GM23338 (cell line): ENCODE measurements at regions not wholly inside any gene's neighbourhood (a gene's known extent, or its start where the extent isn't known, plus 50 kb on each side); places are given as distances from the start of the nearest gene placed in this dataset.

Experiments
- ATAC-seq: fragments of 200-7000 bp; cut with Tn5 transposase; 3 replicates; pipeline ENCODE4 v1.9.1; 2020
- DNase-seq: peaks from one replicate; pipeline ENCODE4 v3.0.0-alpha.2; 2015; ENCODE audit warnings: low spot score
- H2AFZ ChIP-seq: fragments of 200-600 bp; sonication (generic); 2 replicates; pipeline ENCODE4 v1.8.0; 2016; ENCODE audit warnings: antibody characterized with exemption, mild to moderate bottlenecking, moderate library complexity
- H3F3A ChIP-seq: fragments of 200-600 bp; sonication (generic); replicated peaks from 2 replicates; pipeline ENCODE4 v1.8.0; 2017; ENCODE audit warnings: antibody characterized with exemption, mixed run types, low read depth
- H3K27ac ChIP-seq: fragments of 200-600 bp; sonication (generic); 2 replicates; pipeline ENCODE4 v1.6.1; 2016; ENCODE audit warnings: low read depth
- H3K27me3 ChIP-seq: fragments of 200-600 bp; sonication (generic); 2 replicates; pipeline ENCODE4 v1.8.0; 2016; ENCODE audit warnings: mild to moderate bottlenecking, mixed run types, moderate library complexity; ENCODE audit not compliant: insufficient read depth
- H3K36me3 ChIP-seq: fragments of 200-600 bp; sonication (generic); 2 replicates; pipeline ENCODE4 v1.8.0; 2016; ENCODE audit warnings: mild to moderate bottlenecking; ENCODE audit not compliant: insufficient read depth
- H3K4me1 ChIP-seq: fragments of 200-600 bp; sonication (generic); 2 replicates; pipeline ENCODE4 v1.8.0; 2016; ENCODE audit warnings: mild to moderate bottlenecking, moderate library complexity; ENCODE audit not compliant: insufficient read depth
- H3K4me2 ChIP-seq: fragments of 200-600 bp; sonication (generic); 2 replicates; pipeline ENCODE4 v1.7.1; 2017; ENCODE audit warnings: mixed run types
- H3K4me3 ChIP-seq: fragments of 200-600 bp; sonication (generic); 2 replicates; pipeline ENCODE4 v1.6.1; 2016; ENCODE audit warnings: mixed run types
- H3K79me2 ChIP-seq: fragments of 200-600 bp; sonication (generic); replicated peaks from 2 replicates; pipeline ENCODE4 v1.8.0; 2017; ENCODE audit warnings: mild to moderate bottlenecking; ENCODE audit not compliant: insufficient read depth
- H3K9me2 ChIP-seq: fragments of 200-600 bp; sonication (generic); 2 replicates; pipeline ENCODE4 v1.8.0; 2017; ENCODE audit not compliant: insufficient read depth
- H4K20me1 ChIP-seq: fragments of 200-600 bp; sonication (generic); replicated peaks from 2 replicates; pipeline ENCODE4 v1.8.0; 2017; ENCODE audit warnings: mild to moderate bottlenecking; ENCODE audit not compliant: insufficient read depth
- H3K27ac Mint-ChIP-seq: 2 replicates; pipeline ENCODE4 v1.8.0; 2020; ENCODE audit warnings: inconsistent platforms, mild to moderate bottlenecking, moderate library complexity, mixed read lengths
- H3K27me3 Mint-ChIP-seq: 3 replicates; pipeline ENCODE4 v1.8.0; 2022; ENCODE audit warnings: low read depth, mild to moderate bottlenecking, moderate library complexity, mixed read lengths, inconsistent platforms; ENCODE audit not compliant: insufficient read depth, poor library complexity
- H3K36me3 Mint-ChIP-seq: 3 replicates; pipeline ENCODE4 v1.8.0; 2021; ENCODE audit warnings: low read depth, mild to moderate bottlenecking, inconsistent platforms, moderate library complexity, mixed read lengths
- H3K4me1 Mint-ChIP-seq: 3 replicates; pipeline ENCODE4 v1.8.0; 2020; ENCODE audit warnings: mild to moderate bottlenecking, inconsistent platforms, mixed read lengths
- H3K4me3 Mint-ChIP-seq: 3 replicates; pipeline ENCODE4 v1.8.0; 2021; ENCODE audit warnings: moderate library complexity, mild to moderate bottlenecking, inconsistent platforms, mixed read lengths
- H3K9me3 Mint-ChIP-seq: 3 replicates; pipeline ENCODE4 v1.8.0; 2020; ENCODE audit warnings: moderate library complexity, mild to moderate bottlenecking, inconsistent platforms, mixed read lengths
- EZH2 ChIP-seq: fragments of 200-600 bp; sonication (generic); IDR thresholded peaks from one replicate; pipeline ENCODE4 v1.8.0; 2017; ENCODE audit warnings: antibody characterized with exemption, mild to moderate bottlenecking, low read depth; ENCODE audit not compliant: unreplicated experiment
- EZH2phosphoT487 ChIP-seq: fragments of 200-600 bp; sonication (generic); IDR thresholded peaks from one replicate; pipeline ENCODE4 v1.8.1; 2018; ENCODE audit warnings: antibody characterized with exemption; ENCODE audit not compliant: unreplicated experiment
- JUNB ChIP-seq: IDR thresholded peaks from one replicate; pipeline ENCODE4 v1.6.1; 2016; ENCODE audit warnings: antibody characterized with exemption; ENCODE audit not compliant: unreplicated experiment
- POLR2AphosphoS5 ChIP-seq: IDR thresholded peaks from 2 replicates; pipeline ENCODE4 v1.6.1; 2016; ENCODE audit warnings: antibody characterized with exemption, low read depth
- TF ChIP-seq, protein P1 (sequence below): IDR thresholded peaks from 2 replicates; pipeline ENCODE4 v1.6.1; 2016; ENCODE audit warnings: antibody characterized with exemption
- TF ChIP-seq, protein P2 (sequence below), 2 experiments: fragments of 200-600 bp in 1 of 2; sonication (generic) in 1 of 2; conservative IDR thresholded peaks; 2 replicates each; pipeline versions ENCODE4 v1.5.1 to v1.6.1; 2016 to 2017; ENCODE audit warnings: antibody characterized with exemption in 2 of 2, low read depth in 2 of 2, mild to moderate bottlenecking in 2 of 2, moderate library complexity in 1 of 2
- TF ChIP-seq, protein P3 (sequence below): fragments of 250-450 bp; sonication (Bioruptor Pico); IDR thresholded peaks from 2 replicates; pipeline ENCODE4 v1.5.0; 2020; ENCODE audit warnings: mild to moderate bottlenecking, moderate library complexity

DNA sequence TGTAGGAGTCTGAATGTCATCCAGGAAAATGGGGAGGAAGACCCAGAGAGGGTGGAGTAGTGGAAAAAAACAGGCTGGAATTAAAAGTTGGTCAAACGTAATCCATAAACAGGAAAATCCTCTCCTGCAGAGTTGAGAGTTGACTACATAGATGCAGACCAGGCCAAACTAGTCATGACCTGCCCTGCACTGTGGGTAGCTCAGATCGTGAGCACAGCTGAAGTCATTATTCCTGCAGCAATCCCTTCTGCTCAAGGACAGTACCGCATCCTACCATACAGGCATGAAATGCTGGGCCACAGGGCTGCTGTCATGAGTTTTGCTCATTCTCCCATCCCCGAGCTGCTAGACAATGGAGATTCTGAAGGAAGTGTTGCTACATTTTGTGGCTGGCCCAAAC is 352.2 kb downstream of the EN1 start:
- peaks cover 5% of the 10 kb centered on the region; the same call in 2 of the 3 replicates for H3K36me3 Mint-ChIP-seq
- no peak overlapping the region for H3K4me2 ChIP-seq
- peaks cover 35% of the 10 kb centered on the region for H3K4me1 Mint-ChIP-seq
- H3K4me3 ChIP-seq: no peak overlapping the region
- H4K20me1 ChIP-seq: no peaks in the 10 kb centered on the region
- H3K4me3 Mint-ChIP-seq: no peak overlapping the region
- no peaks in the 10 kb centered on the region for H3K36me3 ChIP-seq
- no peak overlapping the region for H3K27ac ChIP-seq
- no peak for TF ChIP-seq JUNB
- TF ChIP-seq, protein P1, sequence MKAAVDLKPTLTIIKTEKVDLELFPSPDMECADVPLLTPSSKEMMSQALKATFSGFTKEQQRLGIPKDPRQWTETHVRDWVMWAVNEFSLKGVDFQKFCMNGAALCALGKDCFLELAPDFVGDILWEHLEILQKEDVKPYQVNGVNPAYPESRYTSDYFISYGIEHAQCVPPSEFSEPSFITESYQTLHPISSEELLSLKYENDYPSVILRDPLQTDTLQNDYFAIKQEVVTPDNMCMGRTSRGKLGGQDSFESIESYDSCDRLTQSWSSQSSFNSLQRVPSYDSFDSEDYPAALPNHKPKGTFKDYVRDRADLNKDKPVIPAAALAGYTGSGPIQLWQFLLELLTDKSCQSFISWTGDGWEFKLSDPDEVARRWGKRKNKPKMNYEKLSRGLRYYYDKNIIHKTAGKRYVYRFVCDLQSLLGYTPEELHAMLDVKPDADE: no peak
- TF ChIP-seq, protein P2, sequence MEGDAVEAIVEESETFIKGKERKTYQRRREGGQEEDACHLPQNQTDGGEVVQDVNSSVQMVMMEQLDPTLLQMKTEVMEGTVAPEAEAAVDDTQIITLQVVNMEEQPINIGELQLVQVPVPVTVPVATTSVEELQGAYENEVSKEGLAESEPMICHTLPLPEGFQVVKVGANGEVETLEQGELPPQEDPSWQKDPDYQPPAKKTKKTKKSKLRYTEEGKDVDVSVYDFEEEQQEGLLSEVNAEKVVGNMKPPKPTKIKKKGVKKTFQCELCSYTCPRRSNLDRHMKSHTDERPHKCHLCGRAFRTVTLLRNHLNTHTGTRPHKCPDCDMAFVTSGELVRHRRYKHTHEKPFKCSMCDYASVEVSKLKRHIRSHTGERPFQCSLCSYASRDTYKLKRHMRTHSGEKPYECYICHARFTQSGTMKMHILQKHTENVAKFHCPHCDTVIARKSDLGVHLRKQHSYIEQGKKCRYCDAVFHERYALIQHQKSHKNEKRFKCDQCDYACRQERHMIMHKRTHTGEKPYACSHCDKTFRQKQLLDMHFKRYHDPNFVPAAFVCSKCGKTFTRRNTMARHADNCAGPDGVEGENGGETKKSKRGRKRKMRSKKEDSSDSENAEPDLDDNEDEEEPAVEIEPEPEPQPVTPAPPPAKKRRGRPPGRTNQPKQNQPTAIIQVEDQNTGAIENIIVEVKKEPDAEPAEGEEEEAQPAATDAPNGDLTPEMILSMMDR (conservative IDR thresholded peaks at IDR 0.05; ENCODE audit: low read depth in 2 of 2): no peak
- DNase-seq (no peak), ATAC-seq (no peak)
- H3F3A ChIP-seq: peaks cover 6% of the 10 kb centered on the region
- H3K4me1 ChIP-seq: peaks cover 19% of the 10 kb centered on the region
- H3K27me3 Mint-ChIP-seq: peaks cover 11% of the 10 kb centered on the region
- H3K27ac Mint-ChIP-seq: no peak overlapping the region
- H3K9me3 Mint-ChIP-seq: peaks cover 6% of the 10 kb centered on the region; the same call in 2 of the 3 replicates
- H3K9me2 ChIP-seq: no peaks in the 10 kb centered on the region; the same call in 1 of the 2 replicates
- H3K27me3 ChIP-seq: no peaks in the 10 kb centered on the region
- no peak overlapping the region for H2AFZ ChIP-seq
- H3K79me2 ChIP-seq: no peaks in the 10 kb centered on the region

DNA sequence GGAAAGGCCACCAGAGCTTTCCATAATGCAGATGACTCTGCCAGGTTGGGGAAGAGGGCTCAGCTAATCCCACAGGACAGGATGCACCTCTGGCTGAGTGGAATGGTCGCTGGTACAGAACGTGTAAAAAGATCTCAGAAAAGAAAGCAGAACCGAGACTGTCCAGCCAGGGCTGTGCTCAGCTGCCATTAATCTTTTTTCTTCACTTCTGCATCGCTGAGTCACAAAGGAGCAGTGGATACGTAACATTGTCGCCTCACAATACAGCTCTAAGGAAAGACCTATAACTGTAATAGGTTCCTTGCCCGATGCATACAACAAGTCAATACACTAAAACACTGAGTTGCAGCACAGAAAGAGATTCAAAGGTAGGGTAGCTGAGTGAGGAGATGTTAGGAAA is 354.2 kb downstream of the EN1 start:
- Histone ChIP-seq H2AFZ (no peak overlapping the region), H3K36me3 (no peaks in the 10 kb centered on the region), H3K4me3 (no peak overlapping the region), H3K27me3 (no peaks in the 10 kb centered on the region), H3K9me2 (no peaks in the 10 kb centered on the region; the same call in 1 of the 2 replicates), H3K4me1 (peaks cover 30% of the 10 kb centered on the region), H3K27ac (no peak overlapping the region), H3K4me2 (no peak overlapping the region), H4K20me1 (no peaks in the 10 kb centered on the region), H3K79me2 (no peaks in the 10 kb centered on the region), H3F3A (peaks cover 6% of the 10 kb centered on the region)
- peaks cover 5% of the 10 kb centered on the region; the same call in 2 of the 3 replicates for H3K36me3 Mint-ChIP-seq
- TF ChIP-seq EZH2 (no peak), POLR2AphosphoS5 (no peak), JUNB (no peak), EZH2phosphoT487 (no peak)
- TF ChIP-seq, protein P3, sequence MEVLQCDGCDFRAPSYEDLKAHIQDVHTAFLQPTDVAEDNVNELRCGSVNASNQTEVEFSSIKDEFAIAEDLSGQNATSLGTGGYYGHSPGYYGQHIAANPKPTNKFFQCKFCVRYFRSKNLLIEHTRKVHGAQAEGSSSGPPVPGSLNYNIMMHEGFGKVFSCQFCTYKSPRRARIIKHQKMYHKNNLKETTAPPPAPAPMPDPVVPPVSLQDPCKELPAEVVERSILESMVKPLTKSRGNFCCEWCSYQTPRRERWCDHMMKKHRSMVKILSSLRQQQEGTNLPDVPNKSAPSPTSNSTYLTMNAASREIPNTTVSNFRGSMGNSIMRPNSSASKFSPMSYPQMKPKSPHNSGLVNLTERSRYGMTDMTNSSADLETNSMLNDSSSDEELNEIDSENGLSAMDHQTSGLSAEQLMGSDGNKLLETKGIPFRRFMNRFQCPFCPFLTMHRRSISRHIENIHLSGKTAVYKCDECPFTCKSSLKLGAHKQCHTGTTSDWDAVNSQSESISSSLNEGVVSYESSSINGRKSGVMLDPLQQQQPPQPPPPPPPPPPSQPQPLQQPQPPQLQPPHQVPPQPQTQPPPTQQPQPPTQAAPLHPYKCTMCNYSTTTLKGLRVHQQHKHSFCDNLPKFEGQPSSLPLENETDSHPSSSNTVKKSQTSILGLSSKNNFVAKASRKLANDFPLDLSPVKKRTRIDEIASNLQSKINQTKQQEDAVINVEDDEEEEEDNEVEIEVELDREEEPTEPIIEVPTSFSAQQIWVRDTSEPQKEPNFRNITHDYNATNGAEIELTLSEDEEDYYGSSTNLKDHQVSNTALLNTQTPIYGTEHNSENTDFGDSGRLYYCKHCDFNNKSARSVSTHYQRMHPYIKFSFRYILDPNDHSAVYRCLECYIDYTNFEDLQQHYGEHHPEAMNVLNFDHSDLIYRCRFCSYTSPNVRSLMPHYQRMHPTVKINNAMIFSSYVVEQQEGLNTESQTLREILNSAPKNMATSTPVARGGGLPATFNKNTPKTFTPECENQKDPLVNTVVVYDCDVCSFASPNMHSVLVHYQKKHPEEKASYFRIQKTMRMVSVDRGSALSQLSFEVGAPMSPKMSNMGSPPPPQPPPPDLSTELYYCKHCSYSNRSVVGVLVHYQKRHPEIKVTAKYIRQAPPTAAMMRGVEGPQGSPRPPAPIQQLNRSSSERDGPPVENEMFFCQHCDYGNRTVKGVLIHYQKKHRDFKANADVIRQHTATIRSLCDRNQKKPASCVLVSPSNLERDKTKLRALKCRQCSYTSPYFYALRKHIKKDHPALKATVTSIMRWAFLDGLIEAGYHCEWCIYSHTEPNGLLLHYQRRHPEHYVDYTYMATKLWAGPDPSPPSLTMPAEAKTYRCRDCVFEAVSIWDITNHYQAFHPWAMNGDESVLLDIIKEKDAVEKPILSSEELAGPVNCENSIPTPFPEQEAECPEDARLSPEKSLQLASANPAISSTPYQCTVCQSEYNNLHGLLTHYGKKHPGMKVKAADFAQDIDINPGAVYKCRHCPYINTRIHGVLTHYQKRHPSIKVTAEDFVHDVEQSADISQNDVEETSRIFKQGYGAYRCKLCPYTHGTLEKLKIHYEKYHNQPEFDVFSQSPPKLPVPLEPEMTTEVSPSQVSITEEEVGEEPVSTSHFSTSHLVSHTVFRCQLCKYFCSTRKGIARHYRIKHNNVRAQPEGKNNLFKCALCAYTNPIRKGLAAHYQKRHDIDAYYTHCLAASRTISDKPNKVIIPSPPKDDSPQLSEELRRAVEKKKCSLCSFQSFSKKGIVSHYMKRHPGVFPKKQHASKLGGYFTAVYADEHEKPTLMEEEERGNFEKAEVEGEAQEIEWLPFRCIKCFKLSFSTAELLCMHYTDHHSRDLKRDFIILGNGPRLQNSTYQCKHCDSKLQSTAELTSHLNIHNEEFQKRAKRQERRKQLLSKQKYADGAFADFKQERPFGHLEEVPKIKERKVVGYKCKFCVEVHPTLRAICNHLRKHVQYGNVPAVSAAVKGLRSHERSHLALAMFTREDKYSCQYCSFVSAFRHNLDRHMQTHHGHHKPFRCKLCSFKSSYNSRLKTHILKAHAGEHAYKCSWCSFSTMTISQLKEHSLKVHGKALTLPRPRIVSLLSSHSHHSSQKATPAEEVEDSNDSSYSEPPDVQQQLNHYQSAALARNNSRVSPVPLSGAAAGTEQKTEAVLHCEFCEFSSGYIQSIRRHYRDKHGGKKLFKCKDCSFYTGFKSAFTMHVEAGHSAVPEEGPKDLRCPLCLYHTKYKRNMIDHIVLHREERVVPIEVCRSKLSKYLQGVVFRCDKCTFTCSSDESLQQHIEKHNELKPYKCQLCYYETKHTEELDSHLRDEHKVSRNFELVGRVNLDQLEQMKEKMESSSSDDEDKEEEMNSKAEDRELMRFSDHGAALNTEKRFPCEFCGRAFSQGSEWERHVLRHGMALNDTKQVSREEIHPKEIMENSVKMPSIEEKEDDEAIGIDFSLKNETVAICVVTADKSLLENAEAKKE (CRISPR knock-in tag): no peak
- peaks cover 6% of the 10 kb centered on the region; the same call in 2 of the 3 replicates for H3K9me3 Mint-ChIP-seq
- no peak overlapping the region for H3K27ac Mint-ChIP-seq
- peaks cover 42% of the 10 kb centered on the region for H3K4me1 Mint-ChIP-seq
- ATAC-seq (no peak), DNase-seq (no peak)
- H3K4me3 Mint-ChIP-seq: no peak overlapping the region
- H3K27me3 Mint-ChIP-seq: peaks cover 11% of the 10 kb centered on the region
